SU-DHL-6 (cell line): ENCODE measurements at regions not wholly inside any gene's neighbourhood (a gene's known extent, or its start where the extent isn't known, plus 50 kb on each side); places are given as distances from the start of the nearest gene placed in this dataset.
"Not testable (repeated sequence)": the region's sequence is repeated elsewhere in the genome, so short reads cannot be mapped to it uniquely, and the experiment has no call there.

Experiments
- H2AFZ ChIP-seq: fragments of 200-600 bp; sonication (generic); 2 replicates; pipeline ENCODE4 v1.6.1; 2014; ENCODE audit warnings: low read depth, mild to moderate bottlenecking, moderate library complexity, mixed read lengths, antibody characterized with exemption, low read length; ENCODE audit not compliant: severe bottlenecking
- H3F3A ChIP-seq: fragments of 200-600 bp; shearing (Covaris generic); 2 replicates; pipeline ENCODE4 v1.6.0; 2016; ENCODE audit warnings: antibody characterized with exemption, mild to moderate bottlenecking; ENCODE audit not compliant: insufficient read depth
- H3K27ac ChIP-seq: fragments of 200-600 bp; sonication (generic); 2 replicates; pipeline ENCODE4 v1.5.1; 2016; ENCODE audit warnings: low read depth, mild to moderate bottlenecking, low read length, moderate library complexity, mixed read lengths
- H3K27me3 ChIP-seq: fragments of 200-600 bp; sonication (generic), shearing (Covaris generic); 2 replicates; pipeline ENCODE4 v1.6.0; 2014; ENCODE audit warnings: mild to moderate bottlenecking, low read length
- H3K36me3 ChIP-seq: fragments of 200-600 bp; sonication (generic); 2 replicates; pipeline ENCODE4 v1.6.1; 2014; ENCODE audit warnings: mild to moderate bottlenecking, low read length, mixed read lengths
- H3K4me2 ChIP-seq: fragments of 300-600, 200-600 bp; shearing (Covaris generic), sonication (generic); 2 replicates; pipeline ENCODE4 v1.6.0; 2014; ENCODE audit warnings: low read length, low read depth, mild to moderate bottlenecking; ENCODE audit not compliant: poor library complexity, severe bottlenecking
- H3K4me3 ChIP-seq: fragments of 200-600 bp; sonication (generic); 2 replicates; pipeline ENCODE4 v1.5.1; 2014; ENCODE audit warnings: antibody characterized with exemption, low read length, mild to moderate bottlenecking, mixed read lengths; ENCODE audit not compliant: insufficient read depth, poor library complexity, severe bottlenecking
- H3K79me2 ChIP-seq: fragments of 200-600 bp; sonication (generic); 2 replicates; pipeline ENCODE4 v1.6.1; 2014; ENCODE audit warnings: mild to moderate bottlenecking, low read length, moderate library complexity; ENCODE audit not compliant: insufficient read depth
- H3K9ac ChIP-seq: fragments of 200-600 bp; sonication (generic); 2 replicates; pipeline ENCODE4 v1.7.0; 2014; ENCODE audit warnings: mild to moderate bottlenecking, low read length
- H3K9me2 ChIP-seq: fragments of 200-600 bp; sonication (generic); replicated peaks from 2 replicates; pipeline ENCODE4 v1.6.1; 2014; ENCODE audit warnings: low read length; ENCODE audit not compliant: insufficient read depth
- H3K9me3 ChIP-seq: fragments of 200-600 bp; sonication (generic); 2 replicates; pipeline ENCODE4 v1.6.1; 2014; ENCODE audit warnings: low read length, mixed read lengths; ENCODE audit not compliant: insufficient read depth
- H4K20me1 ChIP-seq: fragments of 200-600 bp; sonication (generic); 2 replicates; pipeline ENCODE4 v1.6.1; 2014; ENCODE audit warnings: low read depth, mild to moderate bottlenecking, antibody characterized with exemption, low read length, moderate library complexity, mixed read lengths
- EZH2phosphoT487 ChIP-seq: fragments of 200-600 bp; sonication (generic), shearing (Covaris generic); conservative IDR thresholded peaks from 2 replicates; pipeline ENCODE4 v1.6.1; 2018; ENCODE audit warnings: mild to moderate bottlenecking, antibody characterized with exemption, low read length, moderate library complexity, mixed read lengths
- TF ChIP-seq, protein P1 (sequence below): fragments of 200-600 bp; sonication (generic); IDR thresholded peaks from one replicate; pipeline ENCODE4 v1.5.1; 2017; ENCODE audit warnings: antibody characterized with exemption, mild to moderate bottlenecking, low read length, moderate library complexity; ENCODE audit not compliant: insufficient read depth, poor library complexity, severe bottlenecking

DNA sequence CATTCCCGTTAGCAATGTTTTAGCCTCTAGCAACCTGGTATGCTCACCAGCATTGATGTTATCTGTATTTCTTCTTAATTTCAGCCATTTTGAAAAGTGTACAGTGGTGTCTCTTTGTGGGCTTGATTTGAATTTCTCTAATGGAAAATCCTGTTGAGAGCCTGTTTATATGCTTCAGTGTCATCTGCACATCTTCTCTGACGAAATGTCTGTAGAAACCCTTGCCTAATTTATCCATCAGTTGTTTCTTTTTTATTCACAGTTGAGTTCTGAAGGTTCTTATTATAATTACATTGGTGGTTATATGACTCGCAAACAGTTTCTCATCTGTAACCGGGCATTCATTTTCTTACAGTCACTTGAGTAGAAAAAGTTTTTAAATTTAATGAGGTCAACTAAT is 1195.5 kb downstream of the TMEM121 start:
- H3K27me3 ChIP-seq, H2AFZ ChIP-seq, H3F3A ChIP-seq, H3K9ac ChIP-seq, H3K27ac ChIP-seq, H3K4me3 ChIP-seq, H3K9me2 ChIP-seq, H4K20me1 ChIP-seq, H3K4me2 ChIP-seq, H3K9me3 ChIP-seq, H3K79me2 ChIP-seq, H3K36me3 ChIP-seq: not testable (repeated sequence)

DNA sequence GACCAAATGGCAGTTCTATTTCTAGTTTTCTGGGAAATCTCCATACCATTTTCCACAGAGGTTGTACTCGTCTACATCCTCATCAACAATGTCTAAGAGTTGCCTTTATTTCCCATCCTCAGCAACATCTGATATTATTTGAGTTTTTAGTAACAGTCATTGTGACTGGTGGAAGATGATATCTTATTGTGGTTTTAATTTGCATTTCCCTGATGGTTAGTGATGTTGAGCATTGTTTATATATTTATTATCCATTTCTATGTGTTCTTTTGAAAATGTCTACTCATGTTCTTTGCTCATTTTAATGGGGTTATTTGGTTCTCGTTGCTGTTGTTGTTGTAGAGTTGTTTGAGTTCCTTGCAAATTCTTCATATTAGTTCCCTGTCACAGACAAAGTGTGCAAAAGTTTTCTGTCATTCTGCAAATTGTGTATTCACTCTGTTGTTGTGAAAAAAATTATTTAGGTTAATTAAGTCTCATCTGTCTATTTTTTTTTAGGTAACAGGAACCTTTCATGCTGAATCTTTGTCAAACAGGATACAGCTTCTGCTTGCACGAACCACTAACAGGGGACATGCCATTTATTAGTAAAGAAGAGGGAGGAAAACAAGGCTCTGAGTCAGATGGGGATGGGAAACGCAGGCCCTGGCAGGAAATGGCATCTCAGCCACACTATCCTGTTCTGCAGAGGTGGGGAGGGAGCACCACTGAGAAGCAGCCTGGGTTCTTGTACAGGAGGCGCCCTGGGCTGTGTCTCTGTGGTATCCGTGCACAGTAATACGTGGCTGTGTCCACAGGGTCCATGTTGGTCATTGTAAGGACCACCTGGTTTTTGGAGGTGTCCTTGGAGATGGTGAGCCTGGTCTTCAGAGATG is 1196.7 kb downstream of the TMEM121 start:
- H3K9me3 ChIP-seq, H3K27me3 ChIP-seq, H3K79me2 ChIP-seq, H3K4me2 ChIP-seq, H3K27ac ChIP-seq, H4K20me1 ChIP-seq, H3K9ac ChIP-seq, H3F3A ChIP-seq, H3K4me3 ChIP-seq, H3K9me2 ChIP-seq, H2AFZ ChIP-seq, H3K36me3 ChIP-seq: not testable (repeated sequence)

DNA sequence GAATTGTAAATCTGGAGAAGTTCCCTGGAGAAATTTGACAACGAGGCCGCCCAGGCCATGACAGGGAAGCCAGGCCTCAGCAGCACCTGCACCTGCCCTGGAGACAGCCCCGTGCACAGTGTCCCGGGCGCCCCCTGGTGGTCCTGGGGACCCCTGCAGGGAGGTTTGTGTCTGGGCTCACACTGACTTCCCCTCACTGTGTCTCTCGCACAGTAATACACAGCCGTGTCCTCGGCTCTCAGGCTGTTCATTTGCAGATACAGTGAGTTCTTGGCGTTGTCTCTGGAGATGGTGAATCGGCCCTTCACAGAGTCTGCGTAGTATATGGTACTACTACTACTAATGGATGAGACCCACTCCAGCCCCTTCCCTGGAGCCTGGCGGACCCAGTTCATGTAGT is 1201.6 kb downstream of the TMEM121 start:
- H3F3A ChIP-seq, H2AFZ ChIP-seq, H3K27me3 ChIP-seq, H4K20me1 ChIP-seq, H3K36me3 ChIP-seq, H3K79me2 ChIP-seq, H3K27ac ChIP-seq, H3K9me2 ChIP-seq, H3K4me3 ChIP-seq, H3K9me3 ChIP-seq, H3K4me2 ChIP-seq, H3K9ac ChIP-seq: not testable (repeated sequence)
- TF ChIP-seq, protein P1, sequence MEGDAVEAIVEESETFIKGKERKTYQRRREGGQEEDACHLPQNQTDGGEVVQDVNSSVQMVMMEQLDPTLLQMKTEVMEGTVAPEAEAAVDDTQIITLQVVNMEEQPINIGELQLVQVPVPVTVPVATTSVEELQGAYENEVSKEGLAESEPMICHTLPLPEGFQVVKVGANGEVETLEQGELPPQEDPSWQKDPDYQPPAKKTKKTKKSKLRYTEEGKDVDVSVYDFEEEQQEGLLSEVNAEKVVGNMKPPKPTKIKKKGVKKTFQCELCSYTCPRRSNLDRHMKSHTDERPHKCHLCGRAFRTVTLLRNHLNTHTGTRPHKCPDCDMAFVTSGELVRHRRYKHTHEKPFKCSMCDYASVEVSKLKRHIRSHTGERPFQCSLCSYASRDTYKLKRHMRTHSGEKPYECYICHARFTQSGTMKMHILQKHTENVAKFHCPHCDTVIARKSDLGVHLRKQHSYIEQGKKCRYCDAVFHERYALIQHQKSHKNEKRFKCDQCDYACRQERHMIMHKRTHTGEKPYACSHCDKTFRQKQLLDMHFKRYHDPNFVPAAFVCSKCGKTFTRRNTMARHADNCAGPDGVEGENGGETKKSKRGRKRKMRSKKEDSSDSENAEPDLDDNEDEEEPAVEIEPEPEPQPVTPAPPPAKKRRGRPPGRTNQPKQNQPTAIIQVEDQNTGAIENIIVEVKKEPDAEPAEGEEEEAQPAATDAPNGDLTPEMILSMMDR = peak; percentile 23

DNA sequence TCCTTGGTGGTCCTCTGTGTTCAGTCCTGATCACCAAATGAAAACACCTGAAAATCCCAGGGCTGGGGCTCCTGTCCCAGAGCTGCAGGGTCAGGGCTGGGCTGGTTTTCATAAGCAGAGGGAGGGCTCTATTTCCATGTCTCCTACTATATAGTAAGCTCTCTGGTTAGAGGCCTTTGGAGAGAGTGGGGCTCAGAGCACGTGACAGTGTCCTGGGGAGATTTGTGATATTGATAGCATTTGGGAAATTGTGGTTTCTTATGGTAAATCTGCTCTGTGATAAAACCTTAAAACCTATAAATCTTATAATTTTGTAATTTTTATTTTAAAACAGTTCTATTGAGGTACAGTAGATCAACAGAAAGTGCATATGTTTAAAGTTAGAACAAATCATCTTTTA is 1202.2 kb downstream of the TMEM121 start:
- no peaks in the 10 kb centered on the region for H4K20me1 ChIP-seq
- H3K9me3 ChIP-seq = peaks cover 8% of the 10 kb centered on the region; the same call in 1 of the 2 replicates
- no peak overlapping the region for H3K4me3 ChIP-seq
- no peak overlapping the region for H3K9ac ChIP-seq
- H2AFZ ChIP-seq = no peak overlapping the region
- no peak overlapping the region for H3K27ac ChIP-seq
- no peak for TF ChIP-seq EZH2phosphoT487
- TF ChIP-seq, protein P1 = no peak
- no peaks in the 10 kb centered on the region for H3K36me3 ChIP-seq
- H3F3A ChIP-seq = no peaks in the 10 kb centered on the region
- H3K9me2 ChIP-seq = no peaks in the 10 kb centered on the region
- H3K27me3 ChIP-seq = no peaks in the 10 kb centered on the region
- H3K4me2 ChIP-seq = no peak overlapping the region
- H3K79me2 ChIP-seq = no peaks in the 10 kb centered on the region
